NB4 (cell line): ENCODE measurements at regions not wholly inside any gene's neighbourhood (a gene's known extent, or its start where the extent isn't known, plus 50 kb on each side); places are given as distances from the start of the nearest gene placed in this dataset.

Experiments used
- CTCF ChIP-seq: IDR thresholded peaks from one replicate; pipeline ENCODE4 v1.5.1; 2012; ENCODE audit warnings: low read depth, low read length
- MAX ChIP-seq: IDR thresholded peaks from 2 replicates; pipeline ENCODE4 v1.6.1; 2011; ENCODE audit warnings: low read depth, low read length

GRCh38 chr2:52405980-52406379 lies 1361.6 kb upstream of the CHAC2 start:
- no peak for TF ChIP-seq CTCF
- TF ChIP-seq MAX, result no peak
